Heart left ventricle (tissue), 13 donors: ENCODE measurements at regions not wholly inside any gene's neighbourhood (a gene's known extent, or its start where the extent isn't known, plus 50 kb on each side); places are given as distances from the start of the nearest gene placed in this dataset.

ENCODE experiments used
- CTCF ChIP-seq, 12 donors: fragments of 200-600 bp; sonication (generic) in 4 of 12; IDR thresholded peaks; one replicate each; pipeline versions ENCODE4 v1.5.0 to v1.8.0; 2018 to 2022; ENCODE audit warnings: antibody characterized with exemption in 12 of 12, mild to moderate bottlenecking in 5 of 12
- POLR2A ChIP-seq, 2 donors: fragments of 450-650 bp; IDR thresholded peaks; one replicate each; pipeline ENCODE4 v1.6.1; 2017; ENCODE audit warnings: antibody characterized with exemption in 2 of 2, mild to moderate bottlenecking in 2 of 2, moderate library complexity in 2 of 2
- donor health status: ischemic (EF 13 %, LVEDD 7.1; RV severe dilation, severe dysfunction).
- donor health status: DM: no; HTN: yes; CAD: no.
- donor health status: DM: no; HTN: no; CAD: no.
- donor health status: ischemic (EF 25% LVEDD 6.9; RV normal size, moderate dysfunction).
- donor health status: ischemic (EF 25% LVEDD 5.7; RV mildly dilated, moderate dysfunction).
- donor health status: ischemic (EF 35%, LVEDD 5.7; RV mildly dilated, moderate dysfunction).
- donor health status: nonischemic (EF 11% LVEDD 7.7; RV severe dilation, severe dysfunction).
- donor health status: DM: yes; HTN: yes; CAD: no.
- donor health status: PGD.
- donor health status: ischemic (EF 29% LVEDD 5.4; RV normal size, mild dysfunction).
- donor health status: nonischemic (EF 23%, LVEDD 6.1; RV moderate dilation, normal function).

- no peak for TF ChIP-seq CTCF (IDR thresholded peaks at IDR 0.05)
- TF ChIP-seq POLR2A (IDR thresholded peaks at IDR 0.05) = no peak
These were observed 295.3 kb upstream of the UBE2E2 start for GRCh38 chr3:22907796-22908195.
